ENCODE measurements at regions not wholly inside any gene's neighbourhood (a gene's known extent, or its start where the extent isn't known, plus 50 kb on each side); places are given as distances from the start of the nearest gene placed in this dataset.

GRCh38 chr17:21530841-21531240 is 154.7 kb downstream of the KCNJ12 start:
- H3K9me3 ChIP-seq (ENCODE audit: insufficient read depth in 2 of 2, low read depth in 1 of 2, low read length in 1 of 2) = peaks cover 76 to 87% of the 10 kb centered on the region in 2 experiments
- no peaks in the 10 kb centered on the region for H3K23me2 ChIP-seq (ENCODE audit: low read depth, low read length)
- ChIA-PET POLR2A (ENCODE audit: partially characterized antibody) (no interaction called here), CTCF (ENCODE audit: partially characterized antibody) (no interaction called here)
- H3K79me2 ChIP-seq (ENCODE audit: control insufficient read depth in 1 of 2, insufficient read depth in 2 of 2, low read length in 2 of 2) = no peaks in the 10 kb centered on the region
- TF ChIP-seq TBP (IDR thresholded peaks at IDR 0.05; ENCODE audit: low read depth, low read length) (no peak), TAF1 (IDR thresholded peaks at IDR 0.05; ENCODE audit: low read depth, low read length) (no peak), NRF1 (IDR thresholded peaks at IDR 0.05; ENCODE audit: low read depth, low read length) (no peak), BCL11A (IDR thresholded peaks at IDR 0.05; ENCODE audit: low read depth in 2 of 2, low read length in 2 of 2) (no peak), HDAC6 (IDR thresholded peaks at IDR 0.05; ENCODE audit: low read depth, low read length) (no peak), FOSL1 (IDR thresholded peaks at IDR 0.05; ENCODE audit: insufficient read depth, low read depth, low read length) (no peak), SIRT6 (IDR thresholded peaks at IDR 0.05; ENCODE audit: low read length) (no peak), MAFK (IDR thresholded peaks at IDR 0.05; ENCODE audit: low read depth, low read length) (no peak), KDM4A (IDR thresholded peaks at IDR 0.05; ENCODE audit: low read depth, low read length, severe bottlenecking) (no peak), SIX5 (IDR thresholded peaks at IDR 0.05; ENCODE audit: low read depth, low read length) (no peak), SIN3A (conservative IDR thresholded peaks at IDR 0.05 in 1 of 2, IDR thresholded peaks at IDR 0.05 in 1 of 2; ENCODE audit: low read depth in 1 of 2, low read length in 2 of 2) (no peak), YY1 (IDR thresholded peaks at IDR 0.05; ENCODE audit: low read depth, low read length) (no peak), CBX8 (IDR thresholded peaks at IDR 0.05; ENCODE audit: borderline replicate concordance, low read depth, low read length) (no peak), EGR1 (IDR thresholded peaks at IDR 0.05; ENCODE audit: borderline replicate concordance, low read depth, low read length) (no peak)
- no peak overlapping the region for H3K18ac ChIP-seq (ENCODE audit: extremely low read depth, low read length)
- H4K20me1 ChIP-seq (replicated peaks in 1 of 2; ENCODE audit: control insufficient read depth in 1 of 2, insufficient read depth in 2 of 2, low read length in 2 of 2) = no peaks in the 10 kb centered on the region
- no peak overlapping the region for H4K91ac ChIP-seq (replicated peaks; ENCODE audit: insufficient read length, low read length)
- no peak overlapping the region for H3K56ac ChIP-seq (replicated peaks; ENCODE audit: insufficient read length, low read depth, low read length)
- no peak for FAIRE-seq
- H3K4me1 ChIP-seq (replicated peaks in 1 of 4; ENCODE audit: control insufficient read depth in 3 of 4, insufficient read depth in 4 of 4, low read length in 3 of 4) = no peaks in the 10 kb centered on the region; a peak in 1 of 7 replicates
- no peak overlapping the region for H2BK5ac ChIP-seq (ENCODE audit: low read depth, low read length)
- no peaks in the 10 kb centered on the region for H3K27me3 ChIP-seq (replicated peaks in 1 of 4; ENCODE audit: control insufficient read depth in 3 of 4, extremely low read depth in 1 of 4, insufficient read depth in 3 of 4, low read length in 3 of 4)
- no peak overlapping the region for H2AFZ ChIP-seq (ENCODE audit: low read length)
- no peaks in the 10 kb centered on the region for H3K36me3 ChIP-seq (ENCODE audit: control insufficient read depth in 2 of 4, insufficient read depth in 4 of 4, low read length in 3 of 4)
- no peak overlapping the region for H2AK5ac ChIP-seq (ENCODE audit: low read depth, low read length)
- H2BK12ac ChIP-seq (ENCODE audit: low read depth, low read length) = no peak overlapping the region
- no peak overlapping the region for H3K23ac ChIP-seq (ENCODE audit: insufficient read length)
- no peak overlapping the region for H2BK120ac ChIP-seq (replicated peaks; ENCODE audit: low read depth, low read length)
- no peak for DNase-seq (ENCODE audit: low read depth in 1 of 2, low spot score in 2 of 2)
- H2BK15ac ChIP-seq (ENCODE audit: low read length) = no peak overlapping the region
- no peak overlapping the region for H3K9ac ChIP-seq (replicated peaks in 1 of 4; ENCODE audit: extremely low read depth in 1 of 4, low read depth in 3 of 4, low read length in 3 of 4)
- H4K5ac ChIP-seq (ENCODE audit: insufficient read length, low read depth, low read length) = no peak overlapping the region
- no peaks in the 10 kb centered on the region for H3K79me1 ChIP-seq (ENCODE audit: low read depth, low read length)
- no peak overlapping the region for H4K8ac ChIP-seq (ENCODE audit: extremely low read depth, insufficient read depth, low read length)
- no peak overlapping the region for H2BK20ac ChIP-seq (ENCODE audit: low read length)
- no peak overlapping the region for H3K4me3 ChIP-seq (ENCODE audit: extremely low read depth in 1 of 4, insufficient read depth in 2 of 4, low read depth in 3 of 4, low read length in 4 of 4)
- no peak overlapping the region for H3K4ac ChIP-seq (replicated peaks; ENCODE audit: insufficient read length, low read depth, low read length)
- H3K4me2 ChIP-seq (ENCODE audit: insufficient read depth in 1 of 2, low read depth in 2 of 2, low read length in 2 of 2) = no peak overlapping the region
- 86% methylated on average over 9 of the region's 9 CpGs; no CpG with 5 or more reads in 1 of the 2 experiments for WGBS, 2 experiments (ENCODE audit: extremely low coverage in 1 of 2, insufficient coverage in 1 of 2, insufficient read length in 1 of 2, insufficient replicate concordance in 2 of 2, low coverage in 1 of 2, low lambda C conversion rate in 2 of 2, missing lambda C conversion rate in 1 of 2)
- no peak overlapping the region for H3K27ac ChIP-seq (ENCODE audit: low read depth, low read length)
- H3K14ac ChIP-seq (ENCODE audit: insufficient read length) = no peak overlapping the region
